Esophagus muscularis mucosa (tissue), 4 donors: ENCODE measurements at regions not wholly inside any gene's neighbourhood (a gene's known extent, or its start where the extent isn't known, plus 50 kb on each side); places are given as distances from the start of the nearest gene placed in this dataset.
A peak's percentile ranks its signal among the peaks of the same experiment; 100 is the strongest.

Experiments
- DNase-seq: peaks from one replicate; pipeline ENCODE4 v3.0.0-alpha.2; 2017; ENCODE audit errors: extremely low spot score
- H3K27ac ChIP-seq, 4 donors: fragments of 200-600 bp; sonication (generic); replicated peaks in 1 of 4; 1 replicate in 3 of 4; 2 replicates in 1 of 4; pipeline ENCODE4 v1.5.1; 2016 to 2019; ENCODE audit warnings: mild to moderate bottlenecking in 1 of 4
- H3K27me3 ChIP-seq, 4 donors: fragments of 200-600 bp; sonication (generic); one replicate each; pipeline versions ENCODE4 v1.5.1 to v1.6.0; 2016 to 2019
- H3K36me3 ChIP-seq, 4 donors: fragments of 200-600 bp; sonication (generic); one replicate each; pipeline ENCODE4 v1.5.1; 2016 to 2019
- H3K4me1 ChIP-seq, 4 donors: fragments of 200-600 bp; sonication (generic); one replicate each; pipeline ENCODE4 v1.5.1; 2016 to 2019
- H3K4me3 ChIP-seq, 4 donors: fragments of 200-600 bp; sonication (generic); 1 replicate in 2 of 4; 2 replicates in 2 of 4; pipeline ENCODE4 v1.5.1; 2016 to 2019; ENCODE audit warnings: mild to moderate bottlenecking in 4 of 4, moderate library complexity in 1 of 4
- H3K9me3 ChIP-seq, 4 donors: fragments of 200-600 bp; sonication (generic); 1 replicate in 3 of 4; 2 replicates in 1 of 4; pipeline ENCODE4 v1.5.1; 2016 to 2019
- EP300 ChIP-seq: sonication (generic); formaldehyde crosslinking; IDR thresholded peaks from one replicate; pipeline ENCODE4 v1.6.1; 2017; ENCODE audit warnings: antibody characterized with exemption
- POLR2A ChIP-seq: fragments of 450-650 bp; IDR thresholded peaks from one replicate; pipeline ENCODE4 v1.6.1; 2017; ENCODE audit warnings: antibody characterized with exemption, moderate library complexity, mild to moderate bottlenecking, low read depth
- POLR2AphosphoS5 ChIP-seq, 2 donors: sonication (generic); formaldehyde crosslinking; IDR thresholded peaks; one replicate each; pipeline ENCODE4 v1.6.1; 2017; ENCODE audit warnings: antibody characterized with exemption in 2 of 2
- WGBS: methylation state at CpG from one replicate; pipeline ENCODE4 v1.1.5; 2018; 5-methylcytosine and 5-hydroxymethylcytosine counted together
- intact Hi-C: fragments of 100-400 bp; cut with DNase I; formaldehyde crosslinking; loops from one replicate; pipeline ENCODE4 v1.15.1; 2023
- TF ChIP-seq, protein P1 (sequence below), 3 experiments: fragments of 200-600 bp in 2 of 3; fragments of 450-650 bp in 1 of 3; sonication (generic) in 2 of 3; IDR thresholded peaks; one replicate each; pipeline ENCODE4 v1.5.1; 2017 to 2019; ENCODE audit warnings: antibody characterized with exemption in 3 of 3, mild to moderate bottlenecking in 2 of 3, moderate library complexity in 1 of 3

DNA sequence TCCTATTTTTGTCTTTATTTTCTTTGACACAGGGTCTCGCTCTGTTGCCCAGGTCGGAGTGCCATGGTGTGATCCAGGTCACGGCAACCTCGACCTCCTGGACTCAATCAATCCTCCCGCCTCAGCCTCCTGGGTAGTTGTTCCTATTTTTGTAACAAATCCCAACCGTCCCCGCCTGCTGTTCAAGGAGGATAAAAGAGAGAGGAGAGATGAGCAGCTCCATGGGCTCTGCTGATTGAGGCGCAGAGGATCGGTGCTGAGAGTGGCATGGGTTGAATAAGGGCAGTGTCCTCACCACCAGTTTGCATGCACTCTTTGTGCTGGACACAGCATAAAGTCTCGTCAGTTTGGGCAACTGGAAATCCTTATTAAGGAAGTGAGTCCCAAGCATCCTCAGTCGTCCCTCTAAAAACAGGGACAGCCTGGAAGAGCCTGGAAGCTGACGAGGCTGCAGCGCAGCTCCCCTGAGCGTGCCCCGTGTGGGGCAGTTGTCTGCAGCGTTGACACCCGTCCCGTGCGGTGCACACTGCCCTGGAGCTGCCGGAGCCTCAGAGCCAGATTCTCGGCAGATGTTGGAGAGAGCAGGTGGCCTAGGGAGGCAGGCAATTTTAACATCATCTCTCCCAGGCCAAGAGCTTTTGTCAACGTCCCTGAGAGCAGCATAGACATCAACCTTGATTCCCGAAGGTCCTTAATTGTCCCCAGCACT, 404.2 kb upstream of the RNF32 start:
- 81% methylated on average over 13 of the region's 23 CpGs for WGBS
- Histone ChIP-seq H3K27me3 (peaks cover 0 to 3% (median 0%) of the 10 kb centered on the region in 4 donors), H3K4me1 (no peaks in the 10 kb centered on the region), H3K4me3 (no peak overlapping the region), H3K9me3 (no peaks in the 10 kb centered on the region), H3K36me3 (no peaks in the 10 kb centered on the region), H3K27ac (no peak overlapping the region)
- DNase-seq: peak; percentile 90
- TF ChIP-seq EP300: no peak
- TF ChIP-seq, protein P1, sequence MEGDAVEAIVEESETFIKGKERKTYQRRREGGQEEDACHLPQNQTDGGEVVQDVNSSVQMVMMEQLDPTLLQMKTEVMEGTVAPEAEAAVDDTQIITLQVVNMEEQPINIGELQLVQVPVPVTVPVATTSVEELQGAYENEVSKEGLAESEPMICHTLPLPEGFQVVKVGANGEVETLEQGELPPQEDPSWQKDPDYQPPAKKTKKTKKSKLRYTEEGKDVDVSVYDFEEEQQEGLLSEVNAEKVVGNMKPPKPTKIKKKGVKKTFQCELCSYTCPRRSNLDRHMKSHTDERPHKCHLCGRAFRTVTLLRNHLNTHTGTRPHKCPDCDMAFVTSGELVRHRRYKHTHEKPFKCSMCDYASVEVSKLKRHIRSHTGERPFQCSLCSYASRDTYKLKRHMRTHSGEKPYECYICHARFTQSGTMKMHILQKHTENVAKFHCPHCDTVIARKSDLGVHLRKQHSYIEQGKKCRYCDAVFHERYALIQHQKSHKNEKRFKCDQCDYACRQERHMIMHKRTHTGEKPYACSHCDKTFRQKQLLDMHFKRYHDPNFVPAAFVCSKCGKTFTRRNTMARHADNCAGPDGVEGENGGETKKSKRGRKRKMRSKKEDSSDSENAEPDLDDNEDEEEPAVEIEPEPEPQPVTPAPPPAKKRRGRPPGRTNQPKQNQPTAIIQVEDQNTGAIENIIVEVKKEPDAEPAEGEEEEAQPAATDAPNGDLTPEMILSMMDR (IDR thresholded peaks at IDR 0.05): no peak
- TF ChIP-seq POLR2AphosphoS5 (IDR thresholded peaks at IDR 0.05): no peak
- no peak for TF ChIP-seq POLR2A
- intact Hi-C loops: no loop called here

DNA sequence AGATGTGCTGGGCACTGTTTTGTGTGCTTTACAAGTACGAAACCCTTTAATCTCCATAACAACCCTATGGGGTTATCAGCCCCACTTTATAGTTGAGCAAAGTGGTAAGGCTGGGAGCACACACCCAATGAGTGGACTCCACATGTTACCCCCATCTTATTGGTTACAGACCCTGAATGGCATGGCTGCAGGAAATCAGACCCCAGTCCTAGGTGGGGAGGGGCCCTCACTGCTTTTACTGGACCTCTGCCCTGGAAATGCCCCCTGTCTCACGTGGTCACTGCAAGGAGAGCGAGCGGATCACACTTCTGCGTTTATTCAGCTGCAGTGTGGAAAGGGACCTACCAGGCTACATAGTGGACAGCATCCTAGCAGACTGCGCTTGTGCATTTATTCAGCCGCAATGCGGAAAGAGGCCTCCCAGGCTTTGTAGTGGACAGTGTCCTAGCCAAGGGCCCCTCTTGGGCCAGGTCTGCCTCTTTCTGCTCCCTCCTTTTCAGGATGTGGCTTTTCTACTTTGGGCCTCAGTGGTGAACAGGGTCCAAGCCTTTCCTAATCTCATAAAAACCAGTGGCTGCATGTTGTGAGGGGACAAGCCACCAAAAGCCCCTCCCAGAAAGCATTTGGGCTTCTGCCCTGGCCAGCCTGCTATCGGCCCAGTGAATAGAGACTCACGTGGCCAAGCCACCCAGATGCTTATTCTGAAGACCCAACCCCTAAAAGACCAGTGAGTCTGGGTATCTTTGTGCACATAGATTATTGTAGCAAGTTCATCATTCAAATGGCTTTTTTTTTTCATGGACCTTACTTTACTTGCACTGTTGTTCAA, 405.7 kb upstream of the RNF32 start:
- H3K4me3 ChIP-seq: no peak overlapping the region
- intact Hi-C loops: no loop called here
- H3K9me3 ChIP-seq: no peaks in the 10 kb centered on the region
- H3K27ac ChIP-seq: no peak overlapping the region
- WGBS: 77% methylated on average over 6 of the region's 10 CpGs
- H3K4me1 ChIP-seq: no peaks in the 10 kb centered on the region
- TF ChIP-seq POLR2AphosphoS5 (IDR thresholded peaks at IDR 0.05) (no peak), EP300 (no peak), POLR2A (no peak)
- TF ChIP-seq, protein P1 (IDR thresholded peaks at IDR 0.05): no peak
- H3K36me3 ChIP-seq: no peaks in the 10 kb centered on the region
- DNase-seq: peak; percentile 87
- peaks cover 0 to 3% (median 0%) of the 10 kb centered on the region in 4 donors for H3K27me3 ChIP-seq

DNA sequence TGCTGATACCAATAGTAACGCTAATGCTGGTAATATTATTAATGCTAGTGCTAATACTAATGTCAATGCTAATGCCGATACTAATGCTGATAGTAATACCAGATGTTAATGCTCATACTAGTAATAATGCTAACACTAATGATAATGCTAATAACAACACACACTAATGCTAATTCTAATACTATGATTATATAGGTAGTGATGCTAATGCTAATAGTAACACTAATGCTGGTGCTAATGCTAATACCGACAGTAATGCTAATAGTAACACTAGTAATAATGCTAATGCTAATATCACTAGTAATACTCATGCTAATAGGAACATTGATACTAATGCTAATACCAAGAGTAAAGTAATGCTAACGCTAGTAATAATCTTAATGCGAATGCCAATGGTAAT, 406.4 kb upstream of the RNF32 start:
- Histone ChIP-seq H3K4me3 (no peak overlapping the region), H3K9me3 (peaks cover 0 to 4% (median 1%) of the 10 kb centered on the region in 4 donors), H3K36me3 (no peaks in the 10 kb centered on the region), H3K27ac (no peak overlapping the region), H3K27me3 (peaks cover 0 to 3% (median 0%) of the 10 kb centered on the region in 4 donors), H3K4me1 (no peaks in the 10 kb centered on the region)
- TF ChIP-seq POLR2AphosphoS5 (IDR thresholded peaks at IDR 0.05): no peak
- TF ChIP-seq EP300: no peak
- no peak for TF ChIP-seq POLR2A
- TF ChIP-seq, protein P1 (IDR thresholded peaks at IDR 0.05): no peak
- intact Hi-C loops: no loop called here
- DNase-seq: no peak
- 94% methylated on average over 5 of the region's 5 CpGs for WGBS

DNA sequence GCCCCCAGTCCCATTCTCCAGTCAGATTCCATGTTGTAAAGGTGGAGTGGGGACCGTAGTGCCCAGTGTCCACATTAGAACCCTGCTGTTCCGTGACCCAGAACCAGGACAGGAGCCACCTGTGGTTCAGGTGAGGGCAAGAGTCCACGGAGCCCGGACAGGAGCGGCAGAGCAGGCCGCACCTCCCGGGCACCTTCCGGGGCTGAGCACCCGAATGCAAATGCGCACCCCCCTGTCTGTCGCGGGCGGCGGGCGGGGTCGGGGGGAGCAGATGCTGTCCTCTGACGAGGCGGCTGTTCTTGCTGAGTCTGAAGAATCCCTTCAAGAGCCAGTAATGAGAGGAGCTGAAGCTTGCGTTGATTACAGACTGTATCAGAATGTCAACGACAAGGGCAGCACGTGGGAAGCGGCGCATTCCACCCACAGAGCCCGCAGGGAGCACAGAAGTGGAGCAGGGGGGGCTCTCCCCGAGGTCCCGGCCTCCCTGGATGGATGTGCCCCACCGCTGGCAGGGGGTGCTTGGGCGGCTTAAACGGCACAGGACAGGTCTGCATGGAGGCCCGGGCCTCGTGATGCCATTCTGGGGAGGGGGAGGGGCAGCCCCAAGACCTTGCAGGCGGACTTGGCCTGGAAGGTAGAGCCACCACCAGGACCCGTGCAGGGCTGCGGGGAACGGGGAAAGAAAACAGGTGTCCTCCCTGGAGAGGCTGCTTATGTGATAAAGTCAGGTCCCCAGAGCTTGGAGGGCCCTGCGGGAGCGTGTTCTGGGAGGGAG, 407.5 kb upstream of the RNF32 start:
- Histone ChIP-seq H3K27me3 (peaks cover 0 to 3% (median 0%) of the 10 kb centered on the region in 4 donors), H3K4me1 (no peaks in the 10 kb centered on the region), H3K27ac (no peak overlapping the region), H3K36me3 (no peaks in the 10 kb centered on the region), H3K4me3 (no peak overlapping the region), H3K9me3 (peaks cover 0 to 15% (median 8%) of the 10 kb centered on the region in 4 donors)
- DNase-seq: peak; percentile 89
- intact Hi-C loops: no loop called here
- TF ChIP-seq POLR2A (no peak), POLR2AphosphoS5 (IDR thresholded peaks at IDR 0.05) (no peak)
- TF ChIP-seq, protein P1 (IDR thresholded peaks at IDR 0.05): no peak
- WGBS: 89% methylated on average over 24 of the region's 37 CpGs
